ENCODE measurements at regions not wholly inside any gene's neighbourhood (a gene's known extent, or its start where the extent isn't known, plus 50 kb on each side); places are given as distances from the start of the nearest gene placed in this dataset.

DNA sequence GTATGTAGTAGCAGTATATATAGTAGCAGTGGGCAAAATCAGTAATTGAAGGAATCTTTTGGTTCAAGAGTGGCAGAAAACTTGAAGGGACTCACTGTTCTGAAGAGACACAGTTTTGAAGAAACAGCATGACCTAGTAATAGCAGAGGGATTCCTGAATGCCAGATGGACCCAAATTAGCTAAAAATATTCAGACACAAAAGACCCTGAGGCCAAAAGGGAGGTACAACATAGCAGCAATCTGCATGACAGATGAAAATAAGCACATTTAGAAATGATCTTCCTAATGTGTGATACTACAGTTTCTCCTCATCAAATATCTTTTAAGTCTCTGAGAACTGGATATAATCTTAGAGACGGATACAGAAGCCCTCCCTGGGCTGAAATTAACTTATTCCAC, 536.6 kb downstream of the PPARGC1A start:
- TF ChIP-seq EZH2phosphoT487 (IDR thresholded peaks at IDR 0.05; ENCODE audit: low read length) (no peak), EZH2 (optimal IDR thresholded peaks at IDR 0.05; ENCODE audit: low read depth, low read length) (no peak)
- Histone ChIP-seq H3K9ac (ENCODE audit: low read length) (no peak overlapping the region), H3K79me2 (ENCODE audit: low read length) (no peaks in the 10 kb centered on the region), H3K4me2 (ENCODE audit: low read depth, low read length) (no peak overlapping the region), H3K4me1 (ENCODE audit: low read length) (peaks cover 22% of the 10 kb centered on the region), H3K4me3 (ENCODE audit: low read length) (no peak overlapping the region), H3K36me3 (replicated peaks; ENCODE audit: insufficient read depth, low read length) (no peaks in the 10 kb centered on the region), H4K20me1 (ENCODE audit: insufficient read depth, low read length) (no peaks in the 10 kb centered on the region), H3K9me2 (replicated peaks; ENCODE audit: insufficient read depth, low read length) (no peaks in the 10 kb centered on the region), H2AFZ (ENCODE audit: low read length) (no peak overlapping the region), H3K9me3 (replicated peaks; ENCODE audit: insufficient read depth, low read length) (no peaks in the 10 kb centered on the region), H3K27me3 (replicated peaks; ENCODE audit: insufficient read depth, low read length) (no peaks in the 10 kb centered on the region), H3K27ac (ENCODE audit: low read length) (no peak overlapping the region), H3F3A (ENCODE audit: insufficient read depth, low read length) (peaks cover 12% of the 10 kb centered on the region)
- no peak for DNase-seq

DNA sequence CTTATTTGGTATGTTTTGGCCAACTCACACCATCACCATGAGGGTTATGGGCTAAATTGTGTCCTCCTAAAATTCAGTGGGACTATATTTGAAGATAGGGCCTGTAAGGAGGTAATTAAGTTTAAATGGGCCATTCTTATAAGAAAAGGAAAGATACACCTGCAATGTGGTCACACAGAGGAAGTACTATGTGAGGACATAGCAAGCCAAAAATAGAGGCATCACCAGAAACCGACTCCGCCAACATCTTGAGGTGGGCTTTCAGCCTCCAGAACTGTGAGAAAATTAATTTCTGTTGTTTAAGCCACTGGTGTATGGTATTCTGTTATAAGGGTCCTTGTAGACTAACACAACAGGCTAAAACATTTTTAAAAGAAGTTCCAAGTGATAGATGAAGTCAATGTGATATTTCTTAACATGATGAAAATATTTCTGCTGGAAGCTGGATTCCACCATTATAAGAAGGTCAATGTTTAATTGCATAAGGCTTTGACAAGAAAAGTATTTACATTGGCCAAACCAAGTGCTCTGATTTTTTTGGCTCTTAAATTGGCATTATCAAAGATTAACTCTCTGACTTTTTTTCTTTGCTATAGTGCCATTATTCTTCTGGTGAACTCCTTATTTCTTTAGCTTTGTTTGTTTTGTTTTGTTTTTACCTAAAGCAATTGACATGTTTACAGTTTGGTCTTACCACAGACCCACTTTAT, 540.9 kb downstream of the PPARGC1A start:
- no peaks in the 10 kb centered on the region for H3K27me3 ChIP-seq (replicated peaks; ENCODE audit: insufficient read depth, low read length)
- H3K4me3 ChIP-seq (ENCODE audit: low read length) = no peak overlapping the region
- H2AFZ ChIP-seq (ENCODE audit: low read length) = 0 out of 2 replicates have a peak overlapping the region, but pooled peaks have one; percentile 45
- DNase-seq = peak; percentile 82
- H3K27ac ChIP-seq (ENCODE audit: low read length) = peak overlapping the region; percentile 89
- H4K20me1 ChIP-seq (ENCODE audit: insufficient read depth, low read length) = no peaks in the 10 kb centered on the region
- no peaks in the 10 kb centered on the region for H3K79me2 ChIP-seq (ENCODE audit: low read length)
- no peaks in the 10 kb centered on the region for H3K36me3 ChIP-seq (replicated peaks; ENCODE audit: insufficient read depth, low read length)
- H3K4me1 ChIP-seq (ENCODE audit: low read length) = peaks cover 33% of the 10 kb centered on the region
- H3K9ac ChIP-seq (ENCODE audit: low read length) = peak overlapping the region; percentile 10; the same call in 1 of the 2 replicates
- no peaks in the 10 kb centered on the region for H3K9me2 ChIP-seq (replicated peaks; ENCODE audit: insufficient read depth, low read length)
- no peaks in the 10 kb centered on the region for H3K9me3 ChIP-seq (replicated peaks; ENCODE audit: insufficient read depth, low read length)
- TF ChIP-seq EZH2phosphoT487 (IDR thresholded peaks at IDR 0.05; ENCODE audit: low read length) = no peak
- TF ChIP-seq EZH2 (optimal IDR thresholded peaks at IDR 0.05; ENCODE audit: low read depth, low read length) = no peak
- TF ChIP-seq, protein P1, sequence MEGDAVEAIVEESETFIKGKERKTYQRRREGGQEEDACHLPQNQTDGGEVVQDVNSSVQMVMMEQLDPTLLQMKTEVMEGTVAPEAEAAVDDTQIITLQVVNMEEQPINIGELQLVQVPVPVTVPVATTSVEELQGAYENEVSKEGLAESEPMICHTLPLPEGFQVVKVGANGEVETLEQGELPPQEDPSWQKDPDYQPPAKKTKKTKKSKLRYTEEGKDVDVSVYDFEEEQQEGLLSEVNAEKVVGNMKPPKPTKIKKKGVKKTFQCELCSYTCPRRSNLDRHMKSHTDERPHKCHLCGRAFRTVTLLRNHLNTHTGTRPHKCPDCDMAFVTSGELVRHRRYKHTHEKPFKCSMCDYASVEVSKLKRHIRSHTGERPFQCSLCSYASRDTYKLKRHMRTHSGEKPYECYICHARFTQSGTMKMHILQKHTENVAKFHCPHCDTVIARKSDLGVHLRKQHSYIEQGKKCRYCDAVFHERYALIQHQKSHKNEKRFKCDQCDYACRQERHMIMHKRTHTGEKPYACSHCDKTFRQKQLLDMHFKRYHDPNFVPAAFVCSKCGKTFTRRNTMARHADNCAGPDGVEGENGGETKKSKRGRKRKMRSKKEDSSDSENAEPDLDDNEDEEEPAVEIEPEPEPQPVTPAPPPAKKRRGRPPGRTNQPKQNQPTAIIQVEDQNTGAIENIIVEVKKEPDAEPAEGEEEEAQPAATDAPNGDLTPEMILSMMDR (IDR thresholded peaks at IDR 0.05; ENCODE audit: low read length) = no peak
- H3K4me2 ChIP-seq (ENCODE audit: low read depth, low read length) = peak overlapping the region; percentile 55
- H3F3A ChIP-seq (ENCODE audit: insufficient read depth, low read length) = peaks cover 18% of the 10 kb centered on the region

DNA sequence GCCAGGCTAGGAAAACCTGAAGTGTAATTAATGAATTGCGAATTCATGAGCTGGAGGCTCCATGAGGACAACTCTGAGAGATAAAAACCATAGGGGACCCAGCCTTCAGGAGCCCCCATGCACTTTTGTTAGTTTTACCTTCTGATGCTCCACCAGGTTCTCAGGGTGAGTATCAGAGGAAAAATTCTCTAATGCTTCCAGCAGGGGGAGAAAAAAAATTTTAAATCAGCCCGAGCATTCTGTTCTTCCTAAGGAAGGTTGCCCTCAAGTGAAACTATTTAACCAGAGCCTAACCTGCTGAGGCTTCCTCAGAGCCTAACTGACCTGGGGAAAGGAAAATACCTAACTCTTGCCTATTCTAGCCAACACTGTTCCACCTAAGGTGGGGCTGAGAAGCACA, 552.6 kb downstream of the PPARGC1A start:
- no peaks in the 10 kb centered on the region for H3K9me3 ChIP-seq (replicated peaks; ENCODE audit: insufficient read depth, low read length)
- no peak overlapping the region for H3K4me3 ChIP-seq (ENCODE audit: low read length)
- peaks cover 34% of the 10 kb centered on the region for H3F3A ChIP-seq (ENCODE audit: insufficient read depth, low read length)
- no peaks in the 10 kb centered on the region for H4K20me1 ChIP-seq (ENCODE audit: insufficient read depth, low read length)
- H3K4me2 ChIP-seq (ENCODE audit: low read depth, low read length) = peak overlapping the region; percentile 10; the same call in 1 of the 2 replicates
- H3K27ac ChIP-seq (ENCODE audit: low read length) = no peak overlapping the region
- no peaks in the 10 kb centered on the region for H3K36me3 ChIP-seq (replicated peaks; ENCODE audit: insufficient read depth, low read length)
- H3K9me2 ChIP-seq (replicated peaks; ENCODE audit: insufficient read depth, low read length) = no peaks in the 10 kb centered on the region
- H3K9ac ChIP-seq (ENCODE audit: low read length) = no peak overlapping the region
- H3K79me2 ChIP-seq (ENCODE audit: low read length) = no peaks in the 10 kb centered on the region
- peak; percentile 42 for DNase-seq
- TF ChIP-seq EZH2phosphoT487 (IDR thresholded peaks at IDR 0.05; ENCODE audit: low read length) = no peak
- TF ChIP-seq, protein P1 (IDR thresholded peaks at IDR 0.05; ENCODE audit: low read length) = peak; percentile 50
- peak overlapping the region; percentile 35 for H2AFZ ChIP-seq (ENCODE audit: low read length)
- no peaks in the 10 kb centered on the region for H3K27me3 ChIP-seq (replicated peaks; ENCODE audit: insufficient read depth, low read length)
- peaks cover 52% of the 10 kb centered on the region for H3K4me1 ChIP-seq (ENCODE audit: low read length)
